Kidney tubule cell (primary cell): ENCODE measurements at regions not wholly inside any gene's neighbourhood (a gene's known extent, or its start where the extent isn't known, plus 50 kb on each side); places are given as distances from the start of the nearest gene placed in this dataset.
A peak's percentile ranks its signal among the peaks of the same experiment; 100 is the strongest.
"Not testable (repeated sequence)": the region's sequence is repeated elsewhere in the genome, so short reads cannot be mapped to it uniquely, and the experiment has no call there.

Source experiments
- DNase-seq: peaks from one replicate; pipeline ENCODE4 v3.0.0-alpha.2; 2018; ENCODE audit warnings: low spot score

- DNase-seq = no peak
These were observed 520.1 kb upstream of the SYT4 start for GRCh38 chr18:43797347-43797746.

DNA sequence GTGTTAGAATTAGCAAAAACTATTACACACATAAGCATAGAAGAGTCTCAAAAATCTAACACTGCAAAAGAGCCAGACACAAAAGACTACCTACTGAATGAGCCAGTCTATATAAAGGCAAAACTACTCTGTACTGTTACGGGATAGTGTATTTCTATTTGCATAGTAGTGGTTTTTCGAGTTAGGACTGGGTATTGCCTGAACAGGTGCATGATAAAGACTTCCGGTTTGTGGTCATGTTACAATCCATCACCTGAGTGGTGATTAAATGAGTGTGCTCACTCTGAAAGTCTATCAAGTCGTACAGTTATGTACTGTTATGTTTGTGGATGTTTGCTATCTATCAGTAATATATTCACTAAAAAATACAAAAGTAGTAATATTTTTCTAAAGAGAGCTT lies 523.3 kb upstream of the SYT4 start:
- no peak for DNase-seq

GRCh38 chr18:43805646-43806194 lies 528.4 kb upstream of the SYT4 start:
- DNase-seq = no peak

DNA sequence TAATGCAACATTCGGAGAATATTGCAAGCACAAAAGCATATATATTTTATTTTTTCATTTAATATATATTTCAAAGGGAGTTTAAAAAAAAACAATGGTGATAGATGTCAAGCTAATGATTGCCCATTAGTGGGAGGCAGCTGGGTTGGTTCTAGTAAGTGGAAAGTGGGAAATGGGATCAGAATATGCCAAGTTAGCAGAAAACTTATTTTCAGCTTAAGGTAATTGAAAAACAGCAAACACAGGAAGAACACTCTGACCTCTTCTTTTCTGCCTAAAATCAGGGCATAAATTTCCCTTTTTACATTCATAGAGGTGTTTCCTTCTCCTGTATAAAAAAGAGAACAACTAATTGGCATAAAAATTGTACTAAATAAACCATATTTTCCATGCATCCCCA lies 535.3 kb upstream of the SYT4 start:
- no peak for DNase-seq

GRCh38 chr18:43819397-43819796 lies 542.1 kb upstream of the SYT4 start:
- DNase-seq = no peak

GRCh38 chr18:43819873-43820272 lies 542.6 kb upstream of the SYT4 start:
- no peak for DNase-seq

DNA sequence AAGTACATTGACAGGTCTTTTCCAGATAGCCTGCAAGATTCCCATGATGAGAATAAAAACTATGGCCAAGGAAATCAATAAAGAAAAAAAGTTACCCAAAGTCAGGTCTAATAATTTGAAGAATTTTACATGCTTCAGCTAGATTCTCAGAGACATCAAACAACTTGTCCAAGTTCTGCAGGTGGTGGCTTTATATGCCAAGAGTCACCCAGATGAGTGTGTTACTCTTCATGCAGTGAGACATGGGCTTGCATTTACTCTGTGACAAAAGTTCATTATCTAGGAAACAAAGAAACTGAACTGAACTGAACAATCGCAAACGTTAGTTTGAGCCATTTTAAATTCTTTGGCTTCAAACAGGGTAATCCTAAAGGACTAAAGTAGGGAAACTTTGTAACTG lies 548.5 kb upstream of the SYT4 start:
- DNase-seq = no peak

- DNase-seq = no peak
These were observed 548.9 kb upstream of the SYT4 start for GRCh38 chr18:43826215-43826614.

DNA sequence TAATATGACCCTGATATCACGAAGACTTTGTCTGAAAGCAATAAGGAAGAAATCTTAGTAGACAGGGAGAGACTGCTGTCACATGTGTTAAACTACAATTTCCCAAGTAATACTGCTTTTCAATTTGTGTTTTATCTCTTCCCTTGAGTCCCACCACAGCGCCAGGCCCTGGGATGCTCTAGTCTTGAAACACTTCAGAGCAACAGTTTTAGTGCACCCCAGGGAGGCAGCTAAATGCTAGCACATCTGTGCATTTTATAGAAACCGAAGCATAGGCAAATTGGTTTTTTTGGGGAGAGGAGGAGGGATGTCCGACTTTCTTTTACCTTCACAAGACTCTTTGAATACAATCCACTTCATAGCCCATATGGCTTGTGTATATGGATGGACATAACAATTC lies 550.0 kb upstream of the SYT4 start:
- no peak for DNase-seq

DNA sequence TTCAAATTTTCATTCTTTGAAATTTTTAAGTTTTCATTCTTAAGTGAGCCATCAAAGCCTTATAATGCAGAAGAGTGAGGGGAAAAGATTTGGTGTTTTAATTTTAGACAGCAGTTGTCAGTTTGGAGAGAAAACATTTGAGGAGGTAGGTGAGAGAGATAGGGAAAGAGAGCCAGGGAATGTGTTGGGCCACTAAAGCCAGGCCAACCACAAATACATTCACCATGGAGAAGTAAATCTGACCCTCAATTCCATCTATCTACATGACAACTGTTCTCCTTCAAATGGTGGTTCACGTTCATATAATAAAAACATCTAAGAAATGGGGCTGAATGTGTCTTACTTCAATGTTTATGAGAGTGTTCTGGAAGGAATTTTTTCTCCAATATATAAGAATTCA lies 553.0 kb upstream of the SYT4 start:
- no peak for DNase-seq

GRCh38 chr18:43830947-43831346 lies 553.7 kb upstream of the SYT4 start:
- no peak for DNase-seq

DNA sequence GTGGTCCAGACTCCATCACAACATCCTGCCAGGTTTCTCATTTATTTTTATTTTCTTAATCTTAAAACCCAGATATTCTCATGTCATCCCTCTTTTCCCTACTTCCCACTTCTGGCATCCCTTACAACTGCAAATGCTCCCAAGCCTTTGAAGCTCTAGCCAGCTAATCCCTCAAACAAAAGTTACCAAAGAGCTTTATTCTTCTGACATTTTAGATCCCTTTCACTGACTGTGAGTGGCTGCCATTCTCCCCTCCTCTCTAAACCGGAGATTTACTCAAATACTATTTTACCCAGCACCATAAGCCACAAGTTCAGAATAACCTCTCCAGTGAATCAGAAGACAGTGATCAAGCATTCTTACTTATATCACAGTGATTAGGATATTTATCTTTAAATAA lies 569.0 kb upstream of the SYT4 start:
- DNase-seq = no peak

DNA sequence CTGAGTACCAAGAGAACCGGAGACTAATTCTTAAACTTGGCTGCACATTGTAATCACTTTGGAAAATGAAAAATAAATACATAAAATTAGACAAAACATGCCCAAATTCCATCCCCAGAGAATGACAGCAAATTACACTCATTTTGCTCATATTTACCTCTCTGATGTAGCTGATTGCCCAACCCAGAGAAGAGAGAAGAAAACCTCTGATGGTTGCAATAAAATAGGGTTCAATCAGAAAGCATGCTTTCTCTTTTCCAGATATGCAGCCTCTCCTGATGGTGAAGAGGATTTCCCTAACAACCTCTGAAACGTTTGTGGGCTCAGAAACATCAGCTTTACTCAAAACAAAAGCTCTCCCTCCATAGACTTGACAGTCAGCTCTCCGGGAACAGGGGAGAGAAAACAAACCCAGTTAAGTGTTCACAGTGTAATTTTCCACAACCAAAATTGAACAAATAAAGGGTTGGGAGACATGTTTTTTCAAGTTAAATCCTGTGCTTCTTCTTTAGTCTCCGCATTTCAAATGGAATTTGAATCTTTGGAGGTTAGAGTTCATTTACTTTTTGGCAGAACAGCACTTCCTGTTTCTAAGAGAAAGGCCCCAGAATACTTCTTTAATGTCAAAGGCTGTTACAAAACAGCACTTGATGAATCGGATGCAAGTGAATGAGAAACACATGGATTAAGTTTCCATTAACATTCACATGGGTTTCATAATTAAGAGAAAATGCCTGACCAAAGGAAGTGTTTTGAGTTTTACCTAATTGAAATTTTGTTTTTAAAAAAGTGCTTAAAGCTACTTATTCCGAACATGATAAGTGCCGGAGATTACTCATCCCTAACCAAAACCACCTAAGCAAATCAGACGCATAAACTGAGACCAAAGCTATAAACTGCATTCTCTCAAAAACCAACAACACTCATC lies 570.1 kb upstream of the SYT4 start:
- peak; percentile 66 for DNase-seq

DNA sequence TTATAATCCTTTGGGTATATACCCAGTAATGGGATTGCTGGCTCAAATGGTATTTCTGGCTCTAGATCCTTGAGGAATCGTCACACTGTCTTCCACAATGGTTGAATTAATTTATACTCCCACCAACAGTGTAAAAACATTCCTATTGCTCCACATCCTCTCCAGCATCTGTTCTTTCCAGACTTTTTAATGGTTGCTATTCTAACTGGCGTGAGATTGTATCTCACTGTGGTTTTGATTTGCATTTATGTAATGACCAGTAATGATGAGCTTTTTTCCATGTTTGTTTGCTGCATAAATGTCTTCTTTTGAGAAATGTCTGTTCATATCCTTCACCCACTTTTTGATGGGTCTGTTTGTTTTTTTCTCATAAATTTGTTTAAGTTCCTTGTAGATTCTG lies 572.5 kb upstream of the SYT4 start:
- not testable (repeated sequence) for DNase-seq

- DNase-seq = no peak
These were observed 578.1 kb upstream of the SYT4 start for GRCh38 chr18:43855376-43855775.

- DNase-seq = no peak
These were observed 585.9 kb upstream of the SYT4 start for GRCh38 chr18:43863180-43863579.

- DNase-seq = peak; percentile 6
These were observed 589.4 kb upstream of the SYT4 start for GRCh38 chr18:43866696-43867095.

GRCh38 chr18:43868497-43868995 lies 591.3 kb upstream of the SYT4 start:
- no peak for DNase-seq

DNA sequence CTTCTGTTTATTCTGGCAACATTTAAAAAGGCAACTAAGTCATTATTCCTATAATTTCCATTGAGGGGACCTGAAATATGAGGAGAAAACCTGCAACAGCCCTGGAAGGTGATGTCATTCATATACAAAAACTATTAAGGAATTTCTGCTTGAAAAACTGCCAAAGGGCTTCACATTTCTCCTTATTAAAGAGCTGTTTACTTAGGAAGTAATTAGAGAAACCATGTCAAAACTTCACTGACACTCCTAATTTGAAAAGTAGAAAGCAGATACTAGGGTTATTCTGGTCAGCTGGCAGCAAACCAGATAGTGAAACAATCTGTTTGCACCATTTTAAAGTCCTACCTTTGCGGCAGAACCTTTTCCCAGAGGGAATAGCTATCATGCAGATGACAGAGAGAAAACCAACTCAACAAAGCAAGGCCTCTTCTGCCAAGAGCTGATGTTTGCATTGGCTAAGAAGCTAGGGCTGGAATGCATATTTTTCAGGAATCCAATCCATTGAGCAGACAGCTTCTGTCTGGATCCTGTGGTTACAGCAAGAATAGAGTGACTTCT lies 592.2 kb upstream of the SYT4 start:
- no peak for DNase-seq

DNA sequence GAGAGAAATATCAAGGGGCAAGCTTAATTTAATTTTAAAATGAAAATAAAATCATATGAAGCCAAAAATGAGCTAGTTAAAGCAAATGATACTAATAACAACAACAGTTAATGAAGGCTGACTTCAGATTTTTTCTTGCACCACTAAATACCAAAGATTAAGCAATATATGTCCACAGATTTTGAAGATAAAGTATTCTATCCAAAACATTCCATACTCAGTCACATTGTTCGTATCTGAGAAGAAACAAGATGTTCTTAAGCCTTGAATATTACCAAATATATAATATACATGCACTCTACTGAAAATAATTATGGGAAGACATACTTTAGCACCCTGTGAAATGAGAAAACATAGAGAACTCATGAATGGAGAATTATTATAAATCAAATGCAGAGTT lies 593.3 kb upstream of the SYT4 start:
- DNase-seq = no peak

GRCh38 chr18:43875511-43875910 lies 598.2 kb upstream of the SYT4 start:
- DNase-seq = no peak

GRCh38 chr18:43876286-43876685 lies 599.0 kb upstream of the SYT4 start:
- DNase-seq = no peak

DNA sequence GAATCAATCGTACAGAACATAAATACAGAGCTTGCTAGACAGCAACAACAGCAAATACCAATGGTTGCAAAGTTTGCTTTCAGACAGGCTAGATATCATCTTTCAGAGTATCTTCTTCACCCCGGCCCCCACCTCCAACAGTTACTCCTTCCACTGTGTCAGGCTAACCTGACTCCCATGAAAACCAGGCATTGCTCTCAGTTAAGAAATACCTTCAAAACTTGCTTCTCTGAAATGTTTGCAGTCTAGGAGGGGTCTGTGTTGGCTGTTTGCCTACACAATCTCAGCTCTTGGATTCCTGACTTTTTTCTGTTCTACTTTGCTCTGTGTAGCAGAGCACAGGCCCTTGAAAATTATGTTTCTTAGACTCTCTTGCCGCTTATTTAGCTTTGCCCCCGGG lies 599.5 kb upstream of the SYT4 start:
- no peak for DNase-seq
